ENCODE measurements at regions not wholly inside any gene's neighbourhood (a gene's known extent, or its start where the extent isn't known, plus 50 kb on each side); places are given as distances from the start of the nearest gene placed in this dataset.
"Not testable (repeated sequence)": the region's sequence is repeated elsewhere in the genome, so short reads cannot be mapped to it uniquely, and the experiment has no call there.

- no peak for DNase-seq (ENCODE audit: extremely low read depth, low read depth)
Measured at GRCh38 chr7:29649028-29649716, 85.5 kb downstream of the PRR15 start.

GRCh38 chr7:29649876-29650275 lies 86.2 kb downstream of the PRR15 start:
- no peak for DNase-seq (ENCODE audit: extremely low read depth, low read depth)

- DNase-seq (ENCODE audit: extremely low read depth, low read depth): no peak
Measured at GRCh38 chr7:29651477-29651876, 87.8 kb downstream of the PRR15 start.

GRCh38 chr7:29652556-29652955 lies 88.9 kb downstream of the PRR15 start:
- no peak for DNase-seq (ENCODE audit: extremely low read depth, low read depth)

- DNase-seq (ENCODE audit: extremely low read depth, low read depth): not testable (repeated sequence)
Measured at GRCh38 chr7:29654340-29654739, 90.7 kb downstream of the PRR15 start.

- no peak for DNase-seq (ENCODE audit: extremely low read depth, low read depth)
Measured at GRCh38 chr7:29657288-29657687, 93.7 kb downstream of the PRR15 start.

GRCh38 chr7:29657856-29658255 lies 94.2 kb downstream of the PRR15 start:
- no peak for DNase-seq (ENCODE audit: extremely low read depth, low read depth)

- DNase-seq (ENCODE audit: extremely low read depth, low read depth): not testable (repeated sequence)
Measured at GRCh38 chr7:29659213-29659612, 95.6 kb downstream of the PRR15 start.

GRCh38 chr7:29662899-29663298 lies 99.3 kb downstream of the PRR15 start:
- not testable (repeated sequence) for DNase-seq (ENCODE audit: extremely low read depth, low read depth)

GRCh38 chr7:29664999-29665398 lies 101.4 kb downstream of the PRR15 start:
- not testable (repeated sequence) for DNase-seq (ENCODE audit: extremely low read depth, low read depth)

GRCh38 chr7:29667096-29667669 lies 103.5 kb downstream of the PRR15 start:
- DNase-seq (ENCODE audit: extremely low read depth, low read depth): not testable (repeated sequence)

- not testable (repeated sequence) for DNase-seq (ENCODE audit: extremely low read depth, low read depth)
Measured at GRCh38 chr7:29671286-29671685, 107.7 kb downstream of the PRR15 start.

- not testable (repeated sequence) for DNase-seq (ENCODE audit: extremely low read depth, low read depth)
Measured at GRCh38 chr7:29673635-29674034, 110.0 kb downstream of the PRR15 start.

GRCh38 chr7:29674626-29675025 lies 111.0 kb downstream of the PRR15 start:
- DNase-seq (ENCODE audit: extremely low read depth, low read depth): not testable (repeated sequence)

- DNase-seq (ENCODE audit: extremely low read depth, low read depth): not testable (repeated sequence)
Measured at GRCh38 chr7:29677254-29677653, 113.6 kb downstream of the PRR15 start.

GRCh38 chr7:29679963-29680362 lies 116.3 kb downstream of the PRR15 start:
- DNase-seq (ENCODE audit: extremely low read depth, low read depth): not testable (repeated sequence)

GRCh38 chr7:29680601-29681000 lies 117.0 kb downstream of the PRR15 start:
- not testable (repeated sequence) for DNase-seq (ENCODE audit: extremely low read depth, low read depth)

- not testable (repeated sequence) for DNase-seq (ENCODE audit: extremely low read depth, low read depth)
Measured at GRCh38 chr7:29684151-29684786, 120.6 kb downstream of the PRR15 start.

GRCh38 chr7:29684787-29685650 lies 121.3 kb upstream of the WIPF3 start:
- DNase-seq (ENCODE audit: extremely low read depth, low read depth): peak; percentile 59

GRCh38 chr7:29685651-29686271 lies 120.5 kb upstream of the WIPF3 start:
- not testable (repeated sequence) for DNase-seq (ENCODE audit: extremely low read depth, low read depth)
